ENCODE measurements at regions not wholly inside any gene's neighbourhood (a gene's known extent, or its start where the extent isn't known, plus 50 kb on each side); places are given as distances from the start of the nearest gene placed in this dataset.
"Not testable (repeated sequence)": the region's sequence is repeated elsewhere in the genome, so short reads cannot be mapped to it uniquely, and the experiment has no call there.

DNA sequence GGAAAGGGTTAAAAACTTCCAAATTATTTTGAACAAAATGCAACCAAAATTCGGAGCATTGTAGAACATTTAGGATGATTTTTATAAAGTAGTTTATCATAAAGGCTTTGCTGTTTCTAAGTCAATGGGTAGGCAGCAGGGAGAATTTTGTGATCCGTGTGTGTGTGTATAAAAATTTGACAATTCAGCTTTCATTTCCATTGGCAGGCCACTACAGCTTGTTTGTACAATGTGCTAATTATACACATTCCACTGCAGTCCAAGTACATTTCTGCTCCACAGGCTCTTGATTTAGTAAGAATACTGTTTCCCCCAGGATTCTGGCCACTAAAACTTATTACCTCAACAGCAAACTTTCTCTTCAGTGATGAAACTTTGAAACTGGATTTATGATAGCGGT is 71.8 kb upstream of the LTBP1 start:
- no peak for DNase-seq

DNA sequence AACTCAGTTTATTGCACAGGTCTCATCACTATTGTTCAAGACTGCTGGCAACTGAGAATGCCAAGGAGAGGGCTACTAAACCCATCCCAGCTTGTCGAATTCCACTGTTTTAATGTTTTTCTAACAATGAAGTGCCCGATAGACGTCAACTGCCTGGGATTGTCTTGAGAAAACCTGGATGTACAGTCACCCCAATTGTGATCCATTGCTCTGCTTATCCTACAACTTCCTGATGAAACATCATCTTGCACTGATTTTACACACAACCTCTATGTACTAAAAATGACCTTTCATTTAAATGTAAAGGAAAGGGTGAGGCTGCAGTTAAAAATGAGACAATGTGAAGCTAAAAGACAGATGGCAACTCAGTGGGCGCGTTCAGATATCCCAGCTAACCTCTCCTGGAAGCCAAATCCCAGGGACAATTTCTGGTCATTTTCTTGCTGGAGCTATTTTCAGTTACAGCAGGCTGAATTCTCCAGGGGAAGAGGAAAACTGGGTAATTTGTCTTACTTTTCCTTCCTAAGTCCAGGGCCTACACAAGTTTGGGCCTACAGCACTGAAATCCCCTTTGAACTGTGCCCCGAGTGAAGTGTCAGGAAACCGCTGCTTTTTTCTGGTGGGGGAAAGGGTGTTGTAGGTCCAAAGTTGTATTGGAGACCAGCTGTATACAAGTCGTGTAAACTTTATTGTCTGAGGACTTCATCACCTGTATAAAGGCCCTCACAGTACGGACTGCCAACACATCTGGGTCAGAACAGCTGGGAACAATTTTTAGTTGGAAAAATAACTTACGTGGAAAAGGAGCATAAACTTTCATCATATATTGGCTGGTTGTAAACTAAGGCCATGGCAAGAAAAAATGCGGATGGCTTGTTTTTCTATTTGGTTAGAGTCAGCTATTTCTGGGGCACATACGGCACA is 68.9 kb upstream of the LTBP1 start:
- no peak for DNase-seq

DNA sequence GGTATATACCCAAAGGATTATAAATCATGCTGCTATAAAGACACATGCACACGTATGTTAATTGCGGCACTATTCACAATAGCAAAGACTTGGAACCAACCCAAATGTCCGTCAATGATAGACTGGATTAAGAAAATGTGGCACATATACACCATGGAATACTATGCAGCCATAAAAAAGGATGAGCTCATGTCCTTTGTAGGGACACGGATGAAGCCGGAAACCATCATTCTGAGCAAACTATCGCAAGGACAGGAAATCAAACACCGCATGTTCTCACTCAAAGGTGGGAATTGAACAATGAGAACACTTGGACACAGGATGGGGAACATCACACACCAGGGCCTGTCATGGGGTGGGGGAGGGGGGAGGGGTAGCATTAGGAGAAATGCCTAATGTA is 66.8 kb upstream of the LTBP1 start:
- not testable (repeated sequence) for DNase-seq

DNA sequence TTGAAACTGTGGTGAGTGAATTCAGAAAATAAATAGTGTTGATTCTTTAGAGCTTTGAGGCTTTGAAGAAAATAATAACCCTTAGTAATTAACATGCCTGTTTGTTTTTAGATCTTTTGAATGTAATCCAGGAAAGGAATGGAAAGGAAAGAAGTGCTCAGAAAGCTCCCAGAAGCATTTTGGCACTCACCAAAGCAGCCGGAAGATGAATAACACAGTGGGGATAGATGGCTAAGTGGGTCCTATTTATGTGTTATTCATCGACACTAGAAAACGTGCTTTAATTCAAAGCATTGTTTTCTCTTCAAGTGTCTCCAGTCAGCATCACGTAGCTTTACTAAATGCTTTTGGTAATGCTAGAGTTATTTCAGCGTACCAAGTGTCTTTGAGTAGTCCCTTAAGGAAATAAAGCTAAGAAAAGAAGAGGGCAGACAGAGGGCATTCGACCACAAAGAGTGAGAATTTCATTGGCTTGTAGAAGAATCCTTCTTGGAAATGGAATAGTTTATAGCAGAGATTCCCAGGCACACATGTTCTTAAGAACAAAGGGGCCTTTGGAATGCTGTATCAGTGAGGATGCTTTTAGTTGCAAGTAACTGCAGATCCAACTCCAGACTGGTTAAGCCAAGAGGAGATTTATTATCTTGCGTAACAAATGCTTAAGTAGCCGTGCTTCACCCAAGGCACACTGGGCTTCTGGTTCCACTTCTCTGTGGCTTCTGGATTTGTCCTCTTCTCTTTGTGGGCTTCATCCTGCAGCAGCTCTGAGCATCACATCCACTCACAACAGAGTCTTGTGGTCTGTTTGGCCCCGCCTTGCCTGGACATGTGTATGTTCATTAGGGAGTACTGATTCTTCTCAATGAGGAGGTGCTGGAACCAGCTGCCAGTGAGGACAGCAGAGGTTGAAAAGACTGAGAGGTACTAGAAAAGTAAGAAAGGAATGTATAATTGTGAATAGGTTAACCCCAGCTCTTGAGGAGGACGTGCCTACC is 63.6 kb upstream of the LTBP1 start:
- DNase-seq: peak; percentile 83

DNA sequence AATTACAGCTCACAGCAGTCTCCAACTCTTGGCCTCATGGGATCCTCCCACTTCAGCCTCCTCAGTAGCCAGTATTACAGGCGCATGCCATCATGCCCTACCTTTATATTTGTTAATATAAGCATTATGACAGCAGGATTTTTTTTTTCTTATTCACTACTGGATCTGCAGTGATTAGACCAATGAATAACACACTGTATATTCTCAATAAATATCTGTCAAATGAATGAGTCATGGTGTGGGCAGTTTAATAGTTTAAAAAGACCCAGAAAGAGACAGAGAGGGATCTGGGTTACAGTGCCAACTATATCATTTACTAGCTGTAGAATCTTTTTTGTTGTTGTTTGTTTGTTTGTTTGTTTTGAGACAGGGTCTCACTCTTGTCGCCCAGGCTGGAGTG is 62.4 kb upstream of the LTBP1 start:
- DNase-seq: no peak

DNA sequence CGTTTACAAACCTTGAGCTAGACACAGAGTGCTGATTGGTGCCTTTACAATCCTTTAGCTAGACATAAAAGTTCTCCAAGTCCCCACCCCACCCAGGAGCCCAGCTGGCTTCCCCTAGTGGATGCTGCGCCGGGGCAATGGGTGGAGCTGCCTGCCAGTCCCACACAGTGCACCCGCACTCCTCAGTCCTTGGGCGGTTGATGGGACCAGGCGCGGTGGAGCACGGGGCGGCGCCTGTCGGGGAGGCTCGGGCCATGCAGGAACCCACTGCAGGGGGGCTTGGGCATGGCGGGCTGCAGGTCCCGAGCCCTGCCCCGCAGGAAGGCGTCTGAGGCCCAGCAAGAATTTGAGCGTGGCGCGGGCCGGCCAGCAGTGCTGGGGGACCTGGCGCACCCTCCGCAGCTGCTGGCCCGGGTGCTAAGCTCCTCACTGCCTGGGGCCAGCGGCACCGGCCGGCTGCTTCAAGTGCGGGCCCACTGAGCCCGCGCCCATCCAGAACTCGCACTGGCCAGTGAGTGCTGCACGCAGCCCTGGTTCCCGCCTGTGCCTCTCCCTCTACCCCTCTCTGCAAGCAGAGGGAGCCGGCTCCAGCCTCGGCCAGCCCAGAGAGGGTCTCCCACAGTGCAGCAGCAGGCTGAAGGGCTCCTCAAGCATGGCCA is 60.2 kb upstream of the LTBP1 start:
- not testable (repeated sequence) for DNase-seq

DNA sequence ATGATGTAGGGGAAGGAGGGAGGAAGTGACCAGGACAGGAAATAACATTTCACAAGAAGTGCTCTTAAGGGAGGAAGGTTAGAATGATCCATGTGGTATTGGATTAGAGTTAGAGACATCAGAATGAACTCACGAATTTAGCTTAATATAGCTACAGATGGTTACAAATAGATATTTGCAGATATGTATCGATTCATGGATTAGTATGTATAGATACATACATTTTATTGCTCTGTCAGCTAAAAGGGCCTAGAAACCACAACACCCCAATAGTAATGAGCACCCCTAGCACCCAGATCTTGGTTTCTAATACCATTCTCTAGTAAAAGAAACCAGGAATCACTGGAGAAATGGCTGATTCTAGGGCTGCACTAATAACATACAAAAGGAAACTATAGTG is 59.6 kb upstream of the LTBP1 start:
- DNase-seq: no peak

DNA sequence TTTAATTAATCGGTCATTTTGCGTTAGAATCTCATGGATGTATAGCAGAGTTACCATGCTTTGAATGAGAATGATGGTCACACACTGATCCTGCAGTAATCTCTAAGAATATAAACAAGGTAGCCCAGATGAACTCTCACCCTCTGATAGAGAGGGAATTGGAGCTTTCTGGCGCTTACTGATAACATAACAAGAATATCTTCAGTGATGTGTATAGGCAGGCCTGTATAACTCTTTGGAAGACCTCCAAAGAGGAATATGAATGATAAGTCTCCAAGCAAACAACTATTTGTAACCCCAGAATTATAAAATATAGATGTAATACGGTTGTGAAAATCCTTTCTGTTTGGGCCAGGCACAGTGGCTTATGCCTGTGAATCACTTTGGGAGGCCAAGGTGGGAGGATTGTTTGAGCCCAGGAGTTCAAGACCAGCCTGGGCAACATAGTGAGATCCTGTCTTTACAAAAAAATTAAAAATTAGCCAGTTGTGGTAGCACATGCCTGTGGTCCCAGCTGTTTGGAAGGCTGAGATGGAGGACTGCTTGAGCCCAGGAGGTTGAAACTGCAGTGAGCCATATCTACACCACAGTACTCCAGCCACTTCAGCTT is 52.5 kb upstream of the LTBP1 start:
- DNase-seq: no peak

DNA sequence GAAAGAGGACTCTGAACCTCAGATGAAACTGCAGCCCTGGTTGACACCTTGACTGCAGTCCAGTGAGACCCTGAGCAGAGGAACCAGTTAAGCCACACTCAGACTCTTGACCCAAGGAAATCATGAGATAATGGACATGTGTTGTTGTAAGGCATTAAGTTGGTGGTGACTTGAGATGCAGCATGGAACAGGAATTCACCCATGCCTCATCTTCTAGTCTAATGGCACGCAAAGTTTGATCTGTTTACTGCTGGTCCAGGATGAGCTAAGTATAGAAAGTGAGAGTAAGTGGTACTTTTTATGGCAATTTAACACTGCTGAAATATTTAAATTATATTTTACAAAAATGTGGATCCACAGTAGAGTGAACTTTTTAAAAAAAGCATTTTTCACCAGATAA is 51.3 kb upstream of the LTBP1 start:
- no peak for DNase-seq

Data from MV-4-11 (cell line).